Naive B cell (primary cell): ENCODE measurements at regions not wholly inside any gene's neighbourhood (a gene's known extent, or its start where the extent isn't known, plus 50 kb on each side); places are given as distances from the start of the nearest gene placed in this dataset.

Experiments used
- ATAC-seq, 2 donors: fragments of 150-1000 bp; cut with Tn5 transposase; 2 replicates each; pipeline ENCODE4 v1.10.0; 2021; ENCODE audit warnings: low read depth in 2 of 2, mild to moderate bottlenecking in 2 of 2, moderate library complexity in 2 of 2
- DNase-seq: peaks from one replicate; pipeline ENCODE4 v3.0.0; 2022
- H3K27ac Mint-ChIP-seq, 6 donors: one replicate each; pipeline ENCODE4 v1.8.0; 2020 to 2022; ENCODE audit warnings: mild to moderate bottlenecking in 6 of 6, mixed read lengths in 6 of 6, moderate library complexity in 5 of 6, inconsistent platforms in 2 of 6
- H3K27me3 Mint-ChIP-seq, 3 donors: one replicate each; pipeline ENCODE4 v1.8.0; 2021 to 2022; ENCODE audit warnings: mixed read lengths in 3 of 3, mild to moderate bottlenecking in 1 of 3
- H3K36me3 Mint-ChIP-seq, 2 donors: one replicate each; pipeline ENCODE4 v1.8.0; 2020 to 2022; ENCODE audit warnings: mixed read lengths in 2 of 2, inconsistent platforms in 1 of 2, mild to moderate bottlenecking in 1 of 2
- H3K4me1 Mint-ChIP-seq, 3 donors: one replicate each; pipeline ENCODE4 v1.8.0; 2020 to 2022; ENCODE audit warnings: mixed read lengths in 3 of 3, inconsistent platforms in 1 of 3, mild to moderate bottlenecking in 1 of 3, moderate library complexity in 1 of 3
- H3K4me3 Mint-ChIP-seq, 8 donors: one replicate each; pipeline ENCODE4 v1.8.0; 2020 to 2022; ENCODE audit warnings: mild to moderate bottlenecking in 8 of 8, mixed read lengths in 8 of 8, moderate library complexity in 8 of 8, inconsistent platforms in 2 of 8
- H3K9me3 Mint-ChIP-seq, 7 donors: one replicate each; pipeline ENCODE4 v1.8.0; 2020 to 2022; ENCODE audit warnings: mixed read lengths in 7 of 7, mild to moderate bottlenecking in 5 of 7, inconsistent platforms in 2 of 7, moderate library complexity in 1 of 7

- Mint-ChIP-seq H3K27ac (no peak overlapping the region), H3K27me3 (no peaks in the 10 kb centered on the region), H3K4me3 (no peak overlapping the region), H3K9me3 (peaks cover 0 to 15% (median 4%) of the 10 kb centered on the region in 7 donors), H3K4me1 (no peaks in the 10 kb centered on the region), H3K36me3 (no peaks in the 10 kb centered on the region)
- no peak for DNase-seq
- no peak for ATAC-seq
Observed at GRCh38 chr16:62424206-62424605, 388.0 kb upstream of the CDH8 start.

- ATAC-seq (no peak), DNase-seq (no peak)
- Mint-ChIP-seq H3K9me3 (peaks cover 0 to 7% (median 2%) of the 10 kb centered on the region in 7 donors), H3K27ac (no peak overlapping the region), H3K4me3 (no peak overlapping the region), H3K4me1 (no peaks in the 10 kb centered on the region), H3K36me3 (no peaks in the 10 kb centered on the region), H3K27me3 (no peaks in the 10 kb centered on the region)
Observed at GRCh38 chr16:62408760-62409159, 372.5 kb upstream of the CDH8 start.

- DNase-seq: no peak
- Mint-ChIP-seq H3K27me3 (no peaks in the 10 kb centered on the region), H3K4me3 (no peak overlapping the region), H3K9me3 (peaks cover 0 to 9% (median 2%) of the 10 kb centered on the region in 7 donors), H3K27ac (no peak overlapping the region), H3K36me3 (no peaks in the 10 kb centered on the region), H3K4me1 (no peaks in the 10 kb centered on the region)
- no peak for ATAC-seq
Observed at GRCh38 chr16:62406387-62406786, 370.1 kb upstream of the CDH8 start.

- Mint-ChIP-seq H3K4me1 (no peaks in the 10 kb centered on the region), H3K27ac (no peak overlapping the region), H3K4me3 (no peak overlapping the region), H3K36me3 (no peaks in the 10 kb centered on the region), H3K27me3 (no peaks in the 10 kb centered on the region), H3K9me3 (peaks cover 0 to 7% (median 2%) of the 10 kb centered on the region in 7 donors)
- no peak for ATAC-seq
- DNase-seq: no peak
Observed at GRCh38 chr16:62404842-62405611, 368.8 kb upstream of the CDH8 start.

- Mint-ChIP-seq H3K27ac (no peak overlapping the region), H3K4me1 (no peaks in the 10 kb centered on the region), H3K36me3 (no peaks in the 10 kb centered on the region), H3K27me3 (no peaks in the 10 kb centered on the region), H3K9me3 (peaks cover 0 to 15% (median 6%) of the 10 kb centered on the region in 7 donors), H3K4me3 (no peak overlapping the region)
- no peak for DNase-seq
- ATAC-seq: no peak
Observed at GRCh38 chr16:62392698-62393097, 356.5 kb upstream of the CDH8 start.

GRCh38 chr16:62391940-62392339 lies 355.7 kb upstream of the CDH8 start:
- ATAC-seq (no peak), DNase-seq (no peak)
- H3K4me3 Mint-ChIP-seq: no peak overlapping the region
- peaks cover 0 to 14% (median 6%) of the 10 kb centered on the region in 7 donors for H3K9me3 Mint-ChIP-seq
- no peaks in the 10 kb centered on the region for H3K27me3 Mint-ChIP-seq
- H3K27ac Mint-ChIP-seq: no peak overlapping the region
- no peaks in the 10 kb centered on the region for H3K4me1 Mint-ChIP-seq
- no peaks in the 10 kb centered on the region for H3K36me3 Mint-ChIP-seq

- DNase-seq: no peak
- H3K27me3 Mint-ChIP-seq: no peaks in the 10 kb centered on the region
- H3K4me3 Mint-ChIP-seq: no peak overlapping the region
- H3K9me3 Mint-ChIP-seq: peaks cover 0 to 11% (median 4%) of the 10 kb centered on the region in 7 donors
- H3K36me3 Mint-ChIP-seq: no peaks in the 10 kb centered on the region
- ATAC-seq: no peak
- H3K27ac Mint-ChIP-seq: no peak overlapping the region
- H3K4me1 Mint-ChIP-seq: no peaks in the 10 kb centered on the region
Observed at GRCh38 chr16:62391134-62391533, 354.9 kb upstream of the CDH8 start.

GRCh38 chr16:62390214-62390613 lies 354.0 kb upstream of the CDH8 start:
- Mint-ChIP-seq H3K4me1 (no peaks in the 10 kb centered on the region), H3K9me3 (peaks cover 0 to 11% (median 4%) of the 10 kb centered on the region in 7 donors), H3K36me3 (no peaks in the 10 kb centered on the region), H3K27ac (no peak overlapping the region), H3K4me3 (no peak overlapping the region), H3K27me3 (no peaks in the 10 kb centered on the region)
- DNase-seq (no peak), ATAC-seq (no peak)

GRCh38 chr16:62386411-62386810 lies 350.2 kb upstream of the CDH8 start:
- no peak for DNase-seq
- Mint-ChIP-seq H3K27me3 (no peaks in the 10 kb centered on the region), H3K4me3 (no peak overlapping the region), H3K4me1 (no peaks in the 10 kb centered on the region), H3K36me3 (no peaks in the 10 kb centered on the region), H3K27ac (no peak overlapping the region), H3K9me3 (peaks cover 0 to 7% (median 3%) of the 10 kb centered on the region in 7 donors)
- ATAC-seq: no peak

GRCh38 chr16:62383941-62384340 lies 347.7 kb upstream of the CDH8 start:
- Mint-ChIP-seq H3K36me3 (no peaks in the 10 kb centered on the region), H3K4me1 (no peaks in the 10 kb centered on the region), H3K27me3 (no peaks in the 10 kb centered on the region), H3K9me3 (peaks cover 0 to 5% (median 2%) of the 10 kb centered on the region in 7 donors), H3K4me3 (no peak overlapping the region), H3K27ac (no peak overlapping the region)
- DNase-seq (no peak), ATAC-seq (no peak)

GRCh38 chr16:62370445-62370844 lies 334.2 kb upstream of the CDH8 start:
- no peaks in the 10 kb centered on the region for H3K36me3 Mint-ChIP-seq
- H3K9me3 Mint-ChIP-seq: peaks cover 0 to 12% (median 7%) of the 10 kb centered on the region in 7 donors
- H3K4me1 Mint-ChIP-seq: no peaks in the 10 kb centered on the region

GRCh38 chr16:62363501-62363900 lies 327.3 kb upstream of the CDH8 start:
- DNase-seq (no peak), ATAC-seq (no peak)
- Mint-ChIP-seq H3K27ac (no peak overlapping the region), H3K4me3 (no peak overlapping the region), H3K27me3 (no peaks in the 10 kb centered on the region), H3K4me1 (no peaks in the 10 kb centered on the region), H3K36me3 (no peaks in the 10 kb centered on the region), H3K9me3 (peaks cover 0 to 19% (median 6%) of the 10 kb centered on the region in 7 donors)

More at GRCh38 chr16:62370445-62370844, 334.2 kb upstream of the CDH8 start:
- ATAC-seq (no peak), DNase-seq (no peak)
- H3K27me3 Mint-ChIP-seq: no peaks in the 10 kb centered on the region
- H3K27ac Mint-ChIP-seq: no peak overlapping the region
- H3K4me3 Mint-ChIP-seq: no peak overlapping the region

- H3K9me3 Mint-ChIP-seq: peaks cover 0 to 9% (median 4%) of the 10 kb centered on the region in 7 donors
- ATAC-seq (no peak), DNase-seq (no peak)
- no peak overlapping the region for H3K4me3 Mint-ChIP-seq
- no peaks in the 10 kb centered on the region for H3K36me3 Mint-ChIP-seq
- no peaks in the 10 kb centered on the region for H3K4me1 Mint-ChIP-seq
- no peaks in the 10 kb centered on the region for H3K27me3 Mint-ChIP-seq
- no peak overlapping the region for H3K27ac Mint-ChIP-seq
Observed at GRCh38 chr16:62353355-62353754, 317.1 kb upstream of the CDH8 start.

- DNase-seq: no peak
- no peak overlapping the region for H3K4me3 Mint-ChIP-seq
- no peaks in the 10 kb centered on the region for H3K27me3 Mint-ChIP-seq
- no peaks in the 10 kb centered on the region for H3K36me3 Mint-ChIP-seq
- peaks cover 0 to 6% (median 4%) of the 10 kb centered on the region in 7 donors for H3K9me3 Mint-ChIP-seq
- no peak overlapping the region for H3K27ac Mint-ChIP-seq
- H3K4me1 Mint-ChIP-seq: no peaks in the 10 kb centered on the region
- ATAC-seq: no peak
Observed at GRCh38 chr16:62342216-62342615, 306.0 kb upstream of the CDH8 start.
